Subcutaneous abdominal adipose tissue (tissue), 5 donors: ENCODE measurements at regions not wholly inside any gene's neighbourhood (a gene's known extent, or its start where the extent isn't known, plus 50 kb on each side); places are given as distances from the start of the nearest gene placed in this dataset.
"Not testable (repeated sequence)": the region's sequence is repeated elsewhere in the genome, so short reads cannot be mapped to it uniquely, and the experiment has no call there.

Source experiments
- H3K27ac ChIP-seq: one replicate; pipeline ENCODE4 v1.7.0; 2013; ENCODE audit warnings: low read depth, mild to moderate bottlenecking, inconsistent platforms, low read length, moderate library complexity
- H3K27me3 ChIP-seq, 5 donors: one replicate each; pipeline ENCODE4 v1.7.0; 2013; ENCODE audit warnings: low read length in 5 of 5, inconsistent platforms in 1 of 5; ENCODE audit not compliant: control insufficient read depth in 5 of 5, insufficient read depth in 4 of 5
- H3K36me3 ChIP-seq, 5 donors: one replicate each; pipeline ENCODE4 v1.7.0; 2013; ENCODE audit warnings: low read length in 5 of 5; ENCODE audit not compliant: control insufficient read depth in 5 of 5, insufficient read depth in 5 of 5
- H3K4me1 ChIP-seq, 5 donors: one replicate each; pipeline ENCODE4 v1.7.0; 2013; ENCODE audit warnings: low read length in 5 of 5, mild to moderate bottlenecking in 3 of 5, moderate library complexity in 1 of 5; ENCODE audit not compliant: control insufficient read depth in 5 of 5, insufficient read depth in 5 of 5
- H3K4me3 ChIP-seq, 5 donors: one replicate each; pipeline ENCODE4 v1.7.0; 2013; ENCODE audit warnings: low read length in 5 of 5, low read depth in 1 of 5
- H3K9ac ChIP-seq, 5 donors: one replicate each; pipeline ENCODE4 v1.7.0; 2013; ENCODE audit warnings: low read length in 5 of 5, mild to moderate bottlenecking in 4 of 5, moderate library complexity in 3 of 5
- H3K9me3 ChIP-seq, 5 donors: one replicate each; pipeline ENCODE4 v1.7.0; 2013; ENCODE audit warnings: low read length in 5 of 5; ENCODE audit not compliant: control insufficient read depth in 5 of 5
- donor health status: healthy.
- donor health status: healthy.
- donor health status: healthy.
- donor health status: healthy.
- donor health status: healthy.

- Histone ChIP-seq H3K4me3 (no peak overlapping the region), H3K27ac (no peak overlapping the region)
Measured at GRCh38 chr10:117431160-117431559, 55.9 kb upstream of the PDZD8 start.

GRCh38 chr10:117430535-117430934 lies 55.3 kb upstream of the PDZD8 start:
- not testable (repeated sequence) for H3K9ac ChIP-seq, H3K27ac ChIP-seq, H3K9me3 ChIP-seq, H3K36me3 ChIP-seq, H3K4me3 ChIP-seq, H3K4me1 ChIP-seq
- H3K27me3 ChIP-seq = peaks cover 8 to 20% (median 13%) of the 10 kb centered on the region in 5 donors

More at GRCh38 chr10:117431160-117431559, 55.9 kb upstream of the PDZD8 start:
- no peaks in the 10 kb centered on the region for H3K36me3 ChIP-seq
- no peaks in the 10 kb centered on the region for H3K9me3 ChIP-seq
- H3K27me3 ChIP-seq = peaks cover 8 to 21% (median 13%) of the 10 kb centered on the region in 5 donors
- H3K4me1 ChIP-seq = no peaks in the 10 kb centered on the region
- H3K9ac ChIP-seq = no peak overlapping the region

GRCh38 chr10:117429643-117430265 lies 54.5 kb upstream of the PDZD8 start:
- Histone ChIP-seq H3K4me1 (no peaks in the 10 kb centered on the region), H3K9ac (no peak overlapping the region), H3K9me3 (no peaks in the 10 kb centered on the region), H3K27me3 (peaks cover 8 to 25% (median 13%) of the 10 kb centered on the region in 5 donors), H3K4me3 (no peak overlapping the region), H3K36me3 (no peaks in the 10 kb centered on the region), H3K27ac (no peak overlapping the region)

GRCh38 chr10:117427356-117427755 lies 52.1 kb upstream of the PDZD8 start:
- Histone ChIP-seq H3K9ac (no peak overlapping the region), H3K4me3 (no peak overlapping the region), H3K9me3 (no peaks in the 10 kb centered on the region), H3K4me1 (no peaks in the 10 kb centered on the region), H3K27me3 (peaks cover 0 to 13% (median 3%) of the 10 kb centered on the region in 5 donors), H3K27ac (no peak overlapping the region), H3K36me3 (no peaks in the 10 kb centered on the region)

- Histone ChIP-seq H3K36me3 (no peaks in the 10 kb centered on the region), H3K9ac (no peak overlapping the region), H3K27ac (no peak overlapping the region), H3K4me1 (no peaks in the 10 kb centered on the region), H3K4me3 (no peak overlapping the region), H3K9me3 (no peaks in the 10 kb centered on the region), H3K27me3 (peaks cover 0 to 10% (median 2%) of the 10 kb centered on the region in 5 donors)
Measured at GRCh38 chr10:117425974-117426566, 50.8 kb upstream of the PDZD8 start.

DNA sequence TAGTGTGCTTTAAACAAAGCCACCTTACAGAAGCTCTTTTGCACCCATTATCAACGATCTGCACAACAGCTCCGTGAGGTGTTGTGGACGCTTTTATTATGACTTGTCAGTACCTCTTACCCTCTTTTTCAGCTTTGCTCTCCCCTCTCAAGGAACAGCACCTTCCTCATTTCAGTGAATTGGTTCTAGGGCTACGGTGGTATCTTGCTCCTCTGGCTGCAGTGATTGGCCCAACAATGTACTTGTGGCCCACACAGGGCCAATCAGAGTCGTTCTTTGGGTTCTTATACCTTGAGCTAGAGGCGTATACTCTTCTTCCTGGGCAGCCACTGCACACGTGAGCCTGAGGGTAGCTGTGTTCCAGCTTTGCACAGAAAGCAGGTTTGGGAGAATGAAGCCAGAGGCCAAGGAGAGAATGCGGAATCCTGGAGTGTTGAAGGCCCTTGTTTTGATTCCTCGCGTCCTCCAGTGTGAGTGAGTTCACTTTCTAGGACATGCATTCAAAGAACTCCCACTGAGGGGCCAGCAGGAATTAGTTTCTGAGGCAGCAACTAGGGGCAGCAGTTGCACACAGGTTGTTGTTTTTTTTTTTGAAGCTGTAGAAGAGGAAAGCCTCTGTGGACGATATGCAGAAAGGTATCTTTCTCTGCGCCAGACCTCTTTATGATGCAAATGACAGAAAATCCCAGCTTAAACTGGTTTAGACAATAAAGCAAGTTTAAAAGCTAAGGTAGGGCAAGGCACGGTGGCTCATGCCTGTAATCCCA lies 49.8 kb upstream of the PDZD8 start:
- H3K27me3 ChIP-seq = peaks cover 0 to 10% (median 4%) of the 10 kb centered on the region in 5 donors
- H3K9me3 ChIP-seq = peaks cover 0 to 3% (median 0%) of the 10 kb centered on the region in 5 donors
- no peak overlapping the region for H3K9ac ChIP-seq
- no peak overlapping the region for H3K4me3 ChIP-seq
- no peak overlapping the region for H3K27ac ChIP-seq
- H3K36me3 ChIP-seq = no peaks in the 10 kb centered on the region
- no peaks in the 10 kb centered on the region for H3K4me1 ChIP-seq
